ENCODE measurements at regions not wholly inside any gene's neighbourhood (a gene's known extent, or its start where the extent isn't known, plus 50 kb on each side); places are given as distances from the start of the nearest gene placed in this dataset.
"Not testable (repeated sequence)": the region's sequence is repeated elsewhere in the genome, so short reads cannot be mapped to it uniquely, and the experiment has no call there.

GRCh38 chr5:159681661-159682060 lies 234.6 kb upstream of the ADRA1B start:
- Histone ChIP-seq H3K4me3 (IDR thresholded peaks at IDR 0.05; ENCODE audit: insufficient read depth, low read depth, low read length) (no peak overlapping the region), H3K27ac (no peak overlapping the region), H3K27me3 (ENCODE audit: insufficient read depth, low read depth) (no peaks in the 10 kb centered on the region), H3K36me3 (ENCODE audit: insufficient read depth) (no peaks in the 10 kb centered on the region), H3K9ac (no peak overlapping the region), H4K20me1 (ENCODE audit: insufficient read depth) (no peaks in the 10 kb centered on the region), H3K4me2 (no peak overlapping the region), H2AFZ (ENCODE audit: low read depth) (no peak overlapping the region), H3K4me1 (ENCODE audit: low read depth, poor library complexity, severe bottlenecking) (no peaks in the 10 kb centered on the region), H3K79me2 (ENCODE audit: insufficient read depth, low read depth) (no peaks in the 10 kb centered on the region)
- TF ChIP-seq, protein P1, sequence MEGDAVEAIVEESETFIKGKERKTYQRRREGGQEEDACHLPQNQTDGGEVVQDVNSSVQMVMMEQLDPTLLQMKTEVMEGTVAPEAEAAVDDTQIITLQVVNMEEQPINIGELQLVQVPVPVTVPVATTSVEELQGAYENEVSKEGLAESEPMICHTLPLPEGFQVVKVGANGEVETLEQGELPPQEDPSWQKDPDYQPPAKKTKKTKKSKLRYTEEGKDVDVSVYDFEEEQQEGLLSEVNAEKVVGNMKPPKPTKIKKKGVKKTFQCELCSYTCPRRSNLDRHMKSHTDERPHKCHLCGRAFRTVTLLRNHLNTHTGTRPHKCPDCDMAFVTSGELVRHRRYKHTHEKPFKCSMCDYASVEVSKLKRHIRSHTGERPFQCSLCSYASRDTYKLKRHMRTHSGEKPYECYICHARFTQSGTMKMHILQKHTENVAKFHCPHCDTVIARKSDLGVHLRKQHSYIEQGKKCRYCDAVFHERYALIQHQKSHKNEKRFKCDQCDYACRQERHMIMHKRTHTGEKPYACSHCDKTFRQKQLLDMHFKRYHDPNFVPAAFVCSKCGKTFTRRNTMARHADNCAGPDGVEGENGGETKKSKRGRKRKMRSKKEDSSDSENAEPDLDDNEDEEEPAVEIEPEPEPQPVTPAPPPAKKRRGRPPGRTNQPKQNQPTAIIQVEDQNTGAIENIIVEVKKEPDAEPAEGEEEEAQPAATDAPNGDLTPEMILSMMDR (conservative IDR thresholded peaks at IDR 0.05; ENCODE audit: low read depth, low read length): no peak

- H3K4me1 ChIP-seq (ENCODE audit: low read depth, poor library complexity, severe bottlenecking): no peaks in the 10 kb centered on the region
- H3K4me2 ChIP-seq: no peak overlapping the region
- H3K4me3 ChIP-seq (IDR thresholded peaks at IDR 0.05; ENCODE audit: insufficient read depth, low read depth, low read length): no peak overlapping the region
- H3K9ac ChIP-seq: no peak overlapping the region
- H3K27ac ChIP-seq: no peak overlapping the region
- TF ChIP-seq, protein P1 (conservative IDR thresholded peaks at IDR 0.05; ENCODE audit: low read depth, low read length): no peak
- no peaks in the 10 kb centered on the region for H3K79me2 ChIP-seq (ENCODE audit: insufficient read depth, low read depth)
- no peak overlapping the region for H2AFZ ChIP-seq (ENCODE audit: low read depth)
- H3K27me3 ChIP-seq (ENCODE audit: insufficient read depth, low read depth): no peaks in the 10 kb centered on the region
- no peaks in the 10 kb centered on the region for H3K36me3 ChIP-seq (ENCODE audit: insufficient read depth)
- H4K20me1 ChIP-seq (ENCODE audit: insufficient read depth): no peaks in the 10 kb centered on the region
Observed at GRCh38 chr5:159682623-159683022, 233.7 kb upstream of the ADRA1B start.

DNA sequence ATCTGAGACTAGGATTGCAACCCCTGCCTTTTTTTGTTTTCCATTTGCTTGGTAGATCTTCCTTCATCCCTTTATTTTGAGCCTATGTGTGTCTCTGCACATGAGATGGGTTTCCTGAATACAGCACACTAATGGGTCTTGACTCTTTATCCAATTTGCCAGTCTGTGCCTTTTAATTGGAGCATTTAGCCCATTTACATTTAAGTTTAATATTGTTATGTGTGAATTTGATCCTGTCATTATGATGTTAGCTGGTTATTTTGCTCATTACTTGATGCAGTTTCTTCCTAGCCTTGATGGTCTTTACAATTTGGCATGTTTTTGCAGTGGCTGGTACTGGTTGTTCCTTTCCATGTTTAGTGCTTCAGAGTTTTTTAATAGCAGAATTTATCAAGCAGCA lies 228.4 kb upstream of the ADRA1B start:
- H3K27ac ChIP-seq; H2AFZ ChIP-seq (ENCODE audit: low read depth); H3K4me1 ChIP-seq (ENCODE audit: low read depth, poor library complexity, severe bottlenecking); H3K4me2 ChIP-seq; H3K27me3 ChIP-seq (ENCODE audit: insufficient read depth, low read depth); H3K79me2 ChIP-seq (ENCODE audit: insufficient read depth, low read depth); H3K4me3 ChIP-seq (IDR thresholded peaks at IDR 0.05; ENCODE audit: insufficient read depth, low read depth, low read length); H3K36me3 ChIP-seq (ENCODE audit: insufficient read depth); H4K20me1 ChIP-seq (ENCODE audit: insufficient read depth); H3K9ac ChIP-seq: not testable (repeated sequence)

DNA sequence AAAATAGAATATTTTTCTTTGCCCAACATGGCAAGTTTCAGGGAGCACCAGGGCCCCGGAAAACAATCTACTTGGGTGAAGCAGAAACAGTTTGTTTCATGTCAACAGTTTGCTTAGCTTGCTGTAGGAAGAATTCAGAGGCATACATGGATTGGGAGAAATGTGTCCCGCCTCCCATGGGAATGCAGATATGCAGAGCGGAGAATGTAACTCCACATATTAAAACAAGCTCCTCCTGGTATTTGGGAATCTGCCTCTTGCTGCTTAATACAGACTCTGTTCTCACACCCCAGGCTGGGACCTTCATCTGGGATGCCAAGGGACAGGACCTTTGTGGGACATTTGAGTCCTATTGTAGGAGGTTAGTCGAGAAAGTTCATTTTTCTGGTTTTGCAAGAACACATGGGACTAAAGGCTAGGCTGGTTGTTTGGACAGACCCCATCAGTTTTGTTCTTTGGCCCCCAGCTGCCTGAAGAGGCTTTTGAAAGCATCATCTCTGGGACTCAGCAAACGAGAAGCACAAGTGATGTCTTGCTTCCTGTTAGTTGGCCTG lies 220.5 kb upstream of the ADRA1B start:
- Histone ChIP-seq H2AFZ (ENCODE audit: low read depth) (no peak overlapping the region), H3K27ac (no peak overlapping the region), H4K20me1 (ENCODE audit: insufficient read depth) (no peaks in the 10 kb centered on the region), H3K27me3 (ENCODE audit: insufficient read depth, low read depth) (no peaks in the 10 kb centered on the region), H3K4me1 (ENCODE audit: low read depth, poor library complexity, severe bottlenecking) (no peaks in the 10 kb centered on the region), H3K9ac (no peak overlapping the region), H3K36me3 (ENCODE audit: insufficient read depth) (no peaks in the 10 kb centered on the region), H3K4me2 (no peak overlapping the region), H3K4me3 (IDR thresholded peaks at IDR 0.05; ENCODE audit: insufficient read depth, low read depth, low read length) (no peak overlapping the region), H3K79me2 (ENCODE audit: insufficient read depth, low read depth) (no peaks in the 10 kb centered on the region)
- TF ChIP-seq, protein P1 (conservative IDR thresholded peaks at IDR 0.05; ENCODE audit: low read depth, low read length): no peak

DNA sequence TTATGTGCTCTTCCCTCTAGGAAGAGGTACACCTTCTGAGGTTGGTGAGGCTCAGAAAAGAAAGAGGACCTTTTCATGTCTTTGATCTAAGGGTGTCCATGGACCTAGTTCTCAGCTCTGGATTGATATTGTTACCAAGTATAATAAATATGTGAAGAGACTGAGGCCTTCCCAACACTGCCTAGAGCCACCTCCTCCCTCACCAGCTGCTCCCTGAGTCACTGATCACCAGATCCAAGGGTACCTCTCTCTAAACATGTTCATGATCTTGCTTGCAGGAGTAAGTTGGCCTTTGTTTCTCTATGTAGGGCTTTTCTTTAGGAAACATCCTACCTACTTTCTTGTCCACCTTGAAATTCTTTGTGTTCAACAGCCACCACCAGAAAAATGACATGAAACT lies 218.8 kb upstream of the ADRA1B start:
- Histone ChIP-seq H3K27ac (no peak overlapping the region), H3K4me2 (no peak overlapping the region), H3K79me2 (ENCODE audit: insufficient read depth, low read depth) (no peaks in the 10 kb centered on the region), H2AFZ (ENCODE audit: low read depth) (no peak overlapping the region), H3K9ac (no peak overlapping the region), H4K20me1 (ENCODE audit: insufficient read depth) (no peaks in the 10 kb centered on the region), H3K4me1 (ENCODE audit: low read depth, poor library complexity, severe bottlenecking) (no peaks in the 10 kb centered on the region), H3K27me3 (ENCODE audit: insufficient read depth, low read depth) (no peaks in the 10 kb centered on the region), H3K4me3 (IDR thresholded peaks at IDR 0.05; ENCODE audit: insufficient read depth, low read depth, low read length) (no peak overlapping the region), H3K36me3 (ENCODE audit: insufficient read depth) (no peaks in the 10 kb centered on the region)
- TF ChIP-seq, protein P1 (conservative IDR thresholded peaks at IDR 0.05; ENCODE audit: low read depth, low read length): no peak

Measured in KMS-11 (cell line).